Epidermal melanocyte (primary cell): ENCODE measurements at regions not wholly inside any gene's neighbourhood (a gene's known extent, or its start where the extent isn't known, plus 50 kb on each side); places are given as distances from the start of the nearest gene placed in this dataset.
"Not testable (repeated sequence)": the region's sequence is repeated elsewhere in the genome, so short reads cannot be mapped to it uniquely, and the experiment has no call there.

Experiments used
- DNase-seq: peaks from one replicate; pipeline ENCODE4 v3.0.0; 2011; ENCODE audit warnings: low spot score; ENCODE audit not compliant: insufficient read length

DNA sequence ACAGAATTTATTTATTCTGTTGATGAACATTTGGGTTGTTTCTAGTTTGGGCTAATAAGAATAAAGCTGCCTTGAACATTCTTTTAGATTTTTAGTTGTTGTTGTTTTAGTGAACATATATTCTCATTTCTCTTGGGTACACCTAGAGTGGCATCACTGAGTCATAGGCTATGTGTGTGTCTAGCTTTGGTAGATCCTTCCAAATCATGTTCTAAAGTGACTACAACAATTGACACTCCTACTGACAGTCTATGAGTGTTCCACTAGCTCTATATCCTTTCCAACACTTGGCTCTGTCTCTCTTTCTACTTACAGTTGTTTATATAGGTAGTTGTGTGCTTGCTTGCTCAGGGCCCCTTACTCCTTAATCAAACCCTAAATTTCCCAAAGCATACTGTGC is 346.0 kb upstream of the NCAM1 start:
- no peak for DNase-seq

DNA sequence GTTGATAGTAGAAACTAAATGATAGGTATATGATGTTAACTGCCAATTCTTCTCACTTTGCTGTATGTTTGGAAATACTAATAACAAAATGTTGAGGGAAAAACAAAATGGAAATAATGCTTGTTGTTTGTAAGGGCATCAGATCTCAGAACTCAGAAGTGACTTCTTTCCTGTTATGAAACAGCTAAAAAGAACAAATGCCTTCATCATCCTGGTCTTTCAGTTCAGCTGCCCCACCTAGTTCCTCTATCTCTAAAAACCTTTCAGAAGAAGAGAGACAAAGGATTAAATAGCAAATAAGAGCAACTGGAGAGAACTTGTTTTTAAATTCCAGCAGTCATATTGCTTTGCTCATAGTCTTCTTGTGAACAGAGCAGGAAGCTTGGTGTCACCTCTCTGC is 345.3 kb upstream of the NCAM1 start:
- DNase-seq = no peak

GRCh38 chr11:112616327-112617097 is 344.7 kb upstream of the NCAM1 start:
- DNase-seq = no peak

GRCh38 chr11:112617098-112617425 is 344.2 kb upstream of the NCAM1 start:
- no peak for DNase-seq

GRCh38 chr11:112617977-112618826 is 343.0 kb upstream of the NCAM1 start:
- DNase-seq = no peak

DNA sequence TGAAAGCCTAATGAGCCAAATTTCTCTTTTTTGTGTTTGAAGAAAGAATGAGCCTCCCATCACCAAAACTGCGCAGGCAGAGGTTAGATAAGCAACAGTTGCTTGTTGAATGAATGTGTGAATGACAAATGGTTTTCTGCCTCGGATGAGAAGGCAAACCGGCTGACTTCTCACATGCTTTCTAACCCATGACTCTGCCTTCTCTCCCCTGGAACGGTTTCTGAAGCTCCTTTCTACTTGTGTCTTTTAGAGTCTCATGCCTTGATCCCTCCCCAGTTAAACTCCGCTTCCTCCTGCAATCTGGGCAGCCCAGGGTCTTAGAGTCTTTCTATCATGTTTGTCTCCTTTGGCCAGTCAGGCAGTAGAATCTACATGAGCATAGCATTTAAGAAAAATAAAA is 342.1 kb upstream of the NCAM1 start:
- no peak for DNase-seq

DNA sequence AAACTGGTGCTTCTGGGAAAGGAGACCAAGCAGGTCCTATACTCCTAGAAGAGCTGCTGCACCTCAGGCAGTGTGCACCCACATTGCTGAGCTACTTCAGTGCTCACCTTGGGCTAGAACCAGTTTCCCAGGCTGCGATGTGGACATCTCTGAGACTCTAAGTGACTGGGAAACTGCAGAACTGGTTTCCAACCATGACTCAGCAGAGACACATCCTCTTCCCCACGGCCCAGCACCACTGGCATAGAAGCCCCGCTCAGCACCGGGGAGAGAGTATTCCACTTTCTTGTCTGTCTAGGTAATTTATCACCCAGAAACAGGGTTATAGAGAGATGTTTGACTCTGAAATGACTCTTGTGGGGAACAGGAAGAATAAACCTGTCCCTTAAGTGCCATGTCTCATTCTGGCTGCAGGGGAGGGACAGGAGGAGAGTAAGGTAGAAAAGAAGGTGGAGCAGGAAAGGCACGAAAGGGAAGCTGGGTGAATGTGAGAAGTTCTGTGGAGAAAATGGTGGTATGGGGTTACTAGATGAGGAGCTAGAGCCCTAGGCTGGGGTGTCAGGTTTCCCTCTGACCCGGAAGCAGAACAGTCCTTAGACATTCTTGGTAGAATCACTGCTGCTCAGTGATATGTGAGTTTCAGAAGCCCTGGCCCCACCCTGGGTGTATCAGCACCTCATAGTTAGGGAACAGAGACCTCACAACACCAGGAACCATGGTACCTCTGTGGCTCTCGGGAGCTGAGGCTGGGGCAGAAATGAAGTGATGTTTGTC is 340.4 kb upstream of the NCAM1 start:
- DNase-seq = no peak

DNA sequence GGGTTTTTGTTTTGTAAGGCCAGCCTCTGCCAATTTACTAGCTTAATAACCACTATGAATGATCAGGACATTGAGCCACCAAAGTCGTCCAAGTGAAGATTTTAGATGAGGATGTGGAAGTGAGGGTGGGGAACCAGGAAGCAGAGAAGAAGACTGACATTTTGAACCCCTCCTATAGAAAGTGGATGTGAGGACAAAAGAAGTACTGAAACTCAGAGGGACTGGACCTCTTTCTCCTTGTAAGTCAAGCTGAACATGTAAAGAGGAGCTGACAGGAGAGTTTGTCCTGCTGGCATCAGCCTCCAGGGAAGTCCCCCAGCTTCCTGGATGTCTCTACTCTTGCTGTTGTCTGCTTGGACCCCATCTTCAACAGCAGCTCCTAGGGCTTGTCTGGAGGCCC is 338.2 kb upstream of the NCAM1 start:
- DNase-seq = no peak

- DNase-seq = no peak
These were observed 336.8 kb upstream of the NCAM1 start for GRCh38 chr11:112624431-112624830.

GRCh38 chr11:112624971-112625370 is 336.2 kb upstream of the NCAM1 start:
- not testable (repeated sequence) for DNase-seq

- DNase-seq = no peak
These were observed 335.4 kb upstream of the NCAM1 start for GRCh38 chr11:112625814-112626213.

GRCh38 chr11:112626731-112627130 is 334.5 kb upstream of the NCAM1 start:
- no peak for DNase-seq

- DNase-seq = no peak
These were observed 333.6 kb upstream of the NCAM1 start for GRCh38 chr11:112627588-112628045.

DNA sequence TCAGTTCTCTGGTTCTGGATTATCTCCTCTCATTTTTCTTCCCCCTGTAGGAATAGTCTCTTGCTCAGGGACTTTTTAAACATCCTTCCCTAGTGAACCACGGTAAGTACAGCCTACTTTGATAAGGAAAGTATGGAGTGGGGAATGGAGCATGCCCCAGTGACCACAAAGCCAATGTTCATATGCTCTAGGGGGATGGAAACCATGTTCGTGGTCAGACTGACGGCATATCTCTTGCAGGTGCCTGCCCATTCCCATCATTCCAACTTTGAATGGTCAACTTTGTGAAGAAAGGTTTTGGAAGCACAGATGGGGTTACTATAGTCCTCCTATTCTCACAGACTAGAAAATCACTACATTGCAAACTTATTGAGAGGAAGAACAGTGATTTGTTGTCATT is 332.5 kb upstream of the NCAM1 start:
- no peak for DNase-seq

DNA sequence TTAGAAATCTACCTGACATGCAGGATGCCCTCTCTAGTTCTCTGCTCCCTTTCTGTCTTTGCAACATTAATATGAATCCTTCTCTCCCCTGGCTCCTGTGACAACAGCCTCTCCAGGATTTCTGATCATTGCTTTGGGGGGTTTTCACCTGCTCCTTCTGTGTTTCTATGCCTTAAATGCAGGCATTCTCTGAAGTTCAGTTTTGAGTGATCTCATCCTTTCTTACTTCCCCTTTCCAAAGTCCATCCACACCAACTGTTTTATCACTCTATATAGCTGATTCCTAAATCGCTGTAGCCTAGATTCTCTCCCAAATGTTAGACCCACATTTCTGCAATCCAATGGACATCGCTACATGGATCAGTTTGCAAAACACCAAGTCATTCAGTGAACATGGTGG is 330.7 kb upstream of the NCAM1 start:
- no peak for DNase-seq

GRCh38 chr11:112631333-112631732 is 329.9 kb upstream of the NCAM1 start:
- no peak for DNase-seq

GRCh38 chr11:112632866-112633505 is 328.2 kb upstream of the NCAM1 start:
- no peak for DNase-seq

- no peak for DNase-seq
These were observed 326.7 kb upstream of the NCAM1 start for GRCh38 chr11:112634551-112634950.

- no peak for DNase-seq
These were observed 326.1 kb upstream of the NCAM1 start for GRCh38 chr11:112634995-112635737.

DNA sequence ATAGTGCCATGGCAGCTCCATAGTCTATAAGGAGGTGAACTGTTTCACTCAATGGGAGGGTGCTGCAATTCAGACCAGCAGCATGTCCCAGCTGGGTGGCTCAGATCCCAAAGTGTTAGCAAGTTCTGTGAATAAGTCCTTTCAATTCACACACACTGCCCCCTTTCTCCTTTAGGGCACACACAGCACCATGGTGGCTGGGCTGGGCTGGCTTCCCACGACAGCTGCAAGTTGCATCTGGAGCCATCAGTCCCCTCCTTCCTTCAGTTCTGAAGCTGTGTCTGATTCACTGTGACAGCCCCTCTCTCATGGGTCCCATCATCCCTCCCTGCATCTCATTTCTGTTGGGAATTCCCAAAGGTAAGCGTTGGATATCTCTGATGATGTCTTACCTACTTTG is 324.1 kb upstream of the NCAM1 start:
- no peak for DNase-seq

GRCh38 chr11:112637876-112638275 is 323.3 kb upstream of the NCAM1 start:
- no peak for DNase-seq
